Astrocyte (in vitro differentiated cells and primary cell): ENCODE measurements at regions not wholly inside any gene's neighbourhood (a gene's known extent, or its start where the extent isn't known, plus 50 kb on each side); places are given as distances from the start of the nearest gene placed in this dataset.

ENCODE experiments used
- DNase-seq: peaks from one replicate; pipeline ENCODE4 v3.0.0-alpha.2; 2010; ENCODE audit warnings: low read depth
- FAIRE-seq: peaks from 2 replicates; lab custom pipeline; 2011; peaks lifted over from hg19 to GRCh38; lab: Jason Lieb, UNC
- H2AFZ ChIP-seq: 2 replicates; pipeline ENCODE4 v1.6.0; 2012; ENCODE audit warnings: low read depth, low read length, inconsistent platforms
- H3K27ac ChIP-seq: 2 replicates; pipeline ENCODE4 v1.5.1; 2011; ENCODE audit warnings: low read depth, low read length, inconsistent platforms
- H3K27me3 ChIP-seq: 2 replicates; pipeline ENCODE4 v1.6.0; 2011; ENCODE audit warnings: low read length, inconsistent platforms; ENCODE audit not compliant: insufficient read depth
- H3K36me3 ChIP-seq: 2 replicates; pipeline ENCODE4 v1.5.1; 2011; ENCODE audit warnings: low read length, inconsistent platforms; ENCODE audit not compliant: insufficient read depth
- H3K4me1 ChIP-seq: 2 replicates; pipeline ENCODE4 v1.5.1; 2011; ENCODE audit warnings: low read length, inconsistent platforms; ENCODE audit not compliant: insufficient read depth
- H3K4me2 ChIP-seq: 2 replicates; pipeline ENCODE4 v1.6.0; 2012; ENCODE audit warnings: low read length, inconsistent platforms
- H3K4me3 ChIP-seq: 2 replicates; pipeline ENCODE4 v1.5.1; 2011; ENCODE audit warnings: low read depth, mild to moderate bottlenecking, low read length, inconsistent platforms; ENCODE audit not compliant: insufficient read depth
- H3K79me2 ChIP-seq: 2 replicates; pipeline ENCODE4 v1.6.0; 2012; ENCODE audit warnings: mild to moderate bottlenecking, low read length, inconsistent platforms; ENCODE audit not compliant: insufficient read depth
- H3K9ac ChIP-seq: 2 replicates; pipeline ENCODE4 v1.6.0; 2012; ENCODE audit warnings: mild to moderate bottlenecking, low read length, inconsistent platforms
- H3K9me3 ChIP-seq: 2 replicates; pipeline ENCODE4 v1.5.1; 2012; ENCODE audit warnings: low read depth, mild to moderate bottlenecking, low read length, inconsistent platforms; ENCODE audit not compliant: insufficient read depth
- H4K20me1 ChIP-seq: 2 replicates; pipeline ENCODE4 v1.6.0; 2012; ENCODE audit warnings: low read length, inconsistent platforms; ENCODE audit not compliant: insufficient read depth
- H3K27ac Mint-ChIP-seq: one replicate; pipeline ENCODE4 v1.8.0; 2021; ENCODE audit warnings: mild to moderate bottlenecking, mixed read lengths; ENCODE audit not compliant: unreplicated experiment
- H3K27me3 Mint-ChIP-seq: one replicate; pipeline ENCODE4 v1.8.0; 2021; ENCODE audit warnings: low read depth, mixed read lengths; ENCODE audit not compliant: unreplicated experiment
- H3K36me3 Mint-ChIP-seq: one replicate; pipeline ENCODE4 v1.8.0; 2021; ENCODE audit warnings: low read depth, mixed read lengths; ENCODE audit not compliant: unreplicated experiment
- H3K4me1 Mint-ChIP-seq: one replicate; pipeline ENCODE4 v1.8.0; 2021; ENCODE audit warnings: low read depth, mixed read lengths; ENCODE audit not compliant: unreplicated experiment
- H3K4me3 Mint-ChIP-seq: one replicate; pipeline ENCODE4 v1.8.0; 2021; ENCODE audit warnings: mild to moderate bottlenecking, moderate library complexity, mixed read lengths; ENCODE audit not compliant: unreplicated experiment
- H3K9me3 Mint-ChIP-seq: one replicate; pipeline ENCODE4 v1.8.0; 2021; ENCODE audit warnings: mild to moderate bottlenecking, mixed read lengths; ENCODE audit not compliant: unreplicated experiment
- EZH2 ChIP-seq: IDR thresholded peaks from 2 replicates; pipeline ENCODE4 v1.6.1; 2012; ENCODE audit warnings: mild to moderate bottlenecking, low read length, inconsistent platforms; ENCODE audit not compliant: insufficient read depth
- TF ChIP-seq, protein P1 (sequence below): IDR thresholded peaks from 2 replicates; pipeline ENCODE4 v1.5.1; 2011; ENCODE audit warnings: low read depth, mild to moderate bottlenecking, inconsistent platforms, low read length, moderate library complexity; ENCODE audit not compliant: insufficient read depth

DNA sequence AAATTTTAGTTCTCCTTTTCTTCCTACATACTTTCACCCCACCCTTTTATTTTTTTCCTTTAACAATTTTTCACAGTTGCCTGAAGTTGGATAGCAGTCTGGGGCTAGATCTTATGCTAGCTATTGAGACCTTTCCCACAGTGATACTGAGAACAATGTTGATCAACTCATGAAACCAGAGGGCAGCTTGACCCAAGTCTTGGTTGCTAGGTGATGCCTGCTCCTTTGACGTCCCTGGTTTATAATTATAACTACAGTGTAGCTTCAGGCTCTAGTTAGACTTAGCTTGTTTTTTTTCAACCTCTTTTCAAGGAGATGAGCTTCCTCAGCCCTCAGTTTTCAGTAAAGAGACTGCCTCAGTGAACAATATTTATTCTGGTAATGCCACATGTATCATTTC lies 648.5 kb downstream of the IRS1 start:
- H3K27ac Mint-ChIP-seq, result no peak overlapping the region
- H3K27ac ChIP-seq, result no peak overlapping the region
- H3K4me1 ChIP-seq, result no peaks in the 10 kb centered on the region
- H3K36me3 Mint-ChIP-seq, result peaks cover 2% of the 10 kb centered on the region
- no peak for TF ChIP-seq EZH2
- TF ChIP-seq, protein P1, sequence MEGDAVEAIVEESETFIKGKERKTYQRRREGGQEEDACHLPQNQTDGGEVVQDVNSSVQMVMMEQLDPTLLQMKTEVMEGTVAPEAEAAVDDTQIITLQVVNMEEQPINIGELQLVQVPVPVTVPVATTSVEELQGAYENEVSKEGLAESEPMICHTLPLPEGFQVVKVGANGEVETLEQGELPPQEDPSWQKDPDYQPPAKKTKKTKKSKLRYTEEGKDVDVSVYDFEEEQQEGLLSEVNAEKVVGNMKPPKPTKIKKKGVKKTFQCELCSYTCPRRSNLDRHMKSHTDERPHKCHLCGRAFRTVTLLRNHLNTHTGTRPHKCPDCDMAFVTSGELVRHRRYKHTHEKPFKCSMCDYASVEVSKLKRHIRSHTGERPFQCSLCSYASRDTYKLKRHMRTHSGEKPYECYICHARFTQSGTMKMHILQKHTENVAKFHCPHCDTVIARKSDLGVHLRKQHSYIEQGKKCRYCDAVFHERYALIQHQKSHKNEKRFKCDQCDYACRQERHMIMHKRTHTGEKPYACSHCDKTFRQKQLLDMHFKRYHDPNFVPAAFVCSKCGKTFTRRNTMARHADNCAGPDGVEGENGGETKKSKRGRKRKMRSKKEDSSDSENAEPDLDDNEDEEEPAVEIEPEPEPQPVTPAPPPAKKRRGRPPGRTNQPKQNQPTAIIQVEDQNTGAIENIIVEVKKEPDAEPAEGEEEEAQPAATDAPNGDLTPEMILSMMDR, result no peak
- H3K4me1 Mint-ChIP-seq, result no peaks in the 10 kb centered on the region
- no peaks in the 10 kb centered on the region for H3K9me3 ChIP-seq
- no peaks in the 10 kb centered on the region for H3K36me3 ChIP-seq
- H3K9me3 Mint-ChIP-seq, result no peaks in the 10 kb centered on the region
- H3K79me2 ChIP-seq, result no peaks in the 10 kb centered on the region
- no peaks in the 10 kb centered on the region for H4K20me1 ChIP-seq
- H3K4me3 ChIP-seq, result no peak overlapping the region
- DNase-seq (peak; percentile 2), FAIRE-seq (no peak)
- H3K27me3 Mint-ChIP-seq, result no peaks in the 10 kb centered on the region
- no peak overlapping the region for H3K9ac ChIP-seq
- no peak overlapping the region for H3K4me2 ChIP-seq
- H3K27me3 ChIP-seq, result no peaks in the 10 kb centered on the region
- no peak overlapping the region for H3K4me3 Mint-ChIP-seq
- H2AFZ ChIP-seq, result no peak overlapping the region

DNA sequence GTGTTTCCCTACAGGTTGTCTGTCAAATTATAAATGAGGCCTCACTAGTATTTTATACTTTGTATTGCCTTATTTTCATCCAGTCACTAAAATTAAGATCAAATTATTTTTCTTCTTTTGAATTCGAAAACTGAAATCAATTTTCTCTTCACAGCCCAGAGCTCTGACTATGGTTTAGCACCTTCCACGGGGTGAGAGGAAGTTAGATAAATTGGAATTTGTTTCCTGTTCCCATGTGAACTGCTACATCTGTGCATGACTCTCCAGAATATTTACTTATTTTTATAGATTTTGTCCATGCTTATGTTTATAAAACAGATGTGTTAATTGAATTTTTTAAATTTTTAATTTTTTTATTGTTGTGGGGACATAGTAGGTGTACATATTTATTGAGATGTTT lies 656.5 kb downstream of the IRS1 start:
- Mint-ChIP-seq H3K4me1 (no peaks in the 10 kb centered on the region), H3K4me3 (no peak overlapping the region), H3K9me3 (no peaks in the 10 kb centered on the region), H3K27ac (no peak overlapping the region), H3K36me3 (no peaks in the 10 kb centered on the region), H3K27me3 (no peaks in the 10 kb centered on the region)
- TF ChIP-seq, protein P1, result no peak
- TF ChIP-seq EZH2, result no peak
- Histone ChIP-seq H3K9me3 (no peaks in the 10 kb centered on the region), H2AFZ (no peak overlapping the region), H3K9ac (no peak overlapping the region), H3K4me1 (no peaks in the 10 kb centered on the region), H3K27ac (no peak overlapping the region), H3K79me2 (no peaks in the 10 kb centered on the region), H3K4me3 (no peak overlapping the region), H3K27me3 (no peaks in the 10 kb centered on the region), H3K36me3 (no peaks in the 10 kb centered on the region), H4K20me1 (no peaks in the 10 kb centered on the region), H3K4me2 (no peak overlapping the region)
- FAIRE-seq (no peak), DNase-seq (no peak)

DNA sequence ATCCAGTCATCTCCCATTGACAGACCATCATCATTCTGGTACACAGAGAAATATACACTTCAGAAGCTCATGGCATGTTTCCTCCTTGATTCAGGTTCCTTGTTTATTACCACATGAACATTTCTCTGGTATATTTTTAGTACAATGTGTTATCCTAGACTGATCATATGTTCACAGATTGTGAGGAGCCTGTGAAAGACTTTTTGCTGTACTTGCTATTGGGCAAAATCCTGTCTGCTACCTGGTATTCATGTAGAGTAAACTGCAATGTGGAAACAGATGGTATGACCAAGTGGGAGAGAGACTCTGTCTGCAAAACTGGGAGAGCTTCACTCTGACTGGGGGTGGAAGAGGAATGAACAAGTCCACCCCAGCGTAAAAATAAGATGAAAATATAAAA lies 657.2 kb downstream of the IRS1 start:
- Mint-ChIP-seq H3K4me3 (no peak overlapping the region), H3K4me1 (peaks cover 3% of the 10 kb centered on the region), H3K9me3 (no peaks in the 10 kb centered on the region), H3K36me3 (no peaks in the 10 kb centered on the region), H3K27ac (no peak overlapping the region), H3K27me3 (no peaks in the 10 kb centered on the region)
- TF ChIP-seq, protein P1, result no peak
- no peak for TF ChIP-seq EZH2
- no peaks in the 10 kb centered on the region for H3K36me3 ChIP-seq
- no peak overlapping the region for H3K9ac ChIP-seq
- no peaks in the 10 kb centered on the region for H3K79me2 ChIP-seq
- FAIRE-seq (no peak), DNase-seq (no peak)
- no peak overlapping the region for H2AFZ ChIP-seq
- no peak overlapping the region for H3K27ac ChIP-seq
- H4K20me1 ChIP-seq, result no peaks in the 10 kb centered on the region
- no peaks in the 10 kb centered on the region for H3K4me1 ChIP-seq
- no peak overlapping the region for H3K4me3 ChIP-seq
- H3K9me3 ChIP-seq, result no peaks in the 10 kb centered on the region
- H3K4me2 ChIP-seq, result no peak overlapping the region
- no peaks in the 10 kb centered on the region for H3K27me3 ChIP-seq
